ENCODE measurements at regions not wholly inside any gene's neighbourhood (a gene's known extent, or its start where the extent isn't known, plus 50 kb on each side); places are given as distances from the start of the nearest gene placed in this dataset.
A peak's percentile ranks its signal among the peaks of the same experiment; 100 is the strongest.
"Not testable (repeated sequence)": the region's sequence is repeated elsewhere in the genome, so short reads cannot be mapped to it uniquely, and the experiment has no call there.

DNA sequence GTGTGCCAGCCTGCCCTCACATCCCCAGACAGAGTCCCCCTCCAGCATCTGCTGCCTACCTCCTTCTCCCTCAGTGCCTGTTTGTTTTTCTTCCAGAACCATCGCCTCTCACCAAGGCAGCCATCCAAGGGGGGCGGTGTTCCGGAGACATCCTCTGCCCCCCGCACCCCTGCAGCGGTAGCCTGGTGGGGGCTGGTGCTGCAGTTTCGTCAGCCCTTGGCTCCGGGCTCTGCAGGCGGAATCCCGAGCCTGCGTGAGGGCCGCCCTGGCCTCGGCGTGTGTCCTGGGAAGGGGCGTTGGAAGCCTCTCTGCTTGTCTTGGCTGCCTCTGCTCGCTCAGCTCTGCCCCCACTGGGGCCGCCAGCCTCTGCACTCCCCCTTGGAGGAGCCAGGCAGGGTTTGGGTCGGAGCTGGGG lies 126.0 kb upstream of the CIBAR2 start:
- Mint-ChIP-seq H3K9me3 (no peaks in the 10 kb centered on the region), H3K27me3 (peaks cover 24% of the 10 kb centered on the region), H3K4me3 (no peak overlapping the region), H3K36me3 (peaks cover 2% of the 10 kb centered on the region), H3K27ac (no peak overlapping the region), H3K4me1 (peaks cover 0 to 3% (median 2%) of the 10 kb centered on the region in 3 donors)

DNA sequence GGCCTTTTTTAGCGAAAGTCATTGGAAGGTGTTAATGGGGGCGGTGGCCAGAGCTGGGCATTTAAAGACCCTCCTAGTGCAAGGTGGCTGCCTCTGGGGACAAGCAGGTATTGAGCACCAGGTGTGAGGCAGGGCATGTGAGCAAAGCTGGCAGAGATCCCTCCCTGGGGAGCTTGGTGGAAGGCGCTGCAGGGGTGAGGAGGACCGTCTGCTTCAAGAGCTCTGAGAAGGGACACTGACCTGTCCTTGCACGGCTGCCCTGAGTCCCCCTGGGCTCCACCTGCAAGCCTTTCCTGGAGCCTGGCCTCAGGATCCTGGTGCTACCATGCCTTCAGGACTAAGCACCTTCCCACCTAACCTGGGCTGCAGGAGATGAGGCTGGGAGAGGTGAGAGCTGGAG lies 127.0 kb upstream of the CIBAR2 start:
- H3K27ac Mint-ChIP-seq: no peak overlapping the region
- H3K4me3 Mint-ChIP-seq: no peak overlapping the region
- no peaks in the 10 kb centered on the region for H3K9me3 Mint-ChIP-seq
- peaks cover 0 to 4% (median 2%) of the 10 kb centered on the region in 3 donors for H3K4me1 Mint-ChIP-seq
- peaks cover 20% of the 10 kb centered on the region for H3K27me3 Mint-ChIP-seq
- peaks cover 2% of the 10 kb centered on the region for H3K36me3 Mint-ChIP-seq

DNA sequence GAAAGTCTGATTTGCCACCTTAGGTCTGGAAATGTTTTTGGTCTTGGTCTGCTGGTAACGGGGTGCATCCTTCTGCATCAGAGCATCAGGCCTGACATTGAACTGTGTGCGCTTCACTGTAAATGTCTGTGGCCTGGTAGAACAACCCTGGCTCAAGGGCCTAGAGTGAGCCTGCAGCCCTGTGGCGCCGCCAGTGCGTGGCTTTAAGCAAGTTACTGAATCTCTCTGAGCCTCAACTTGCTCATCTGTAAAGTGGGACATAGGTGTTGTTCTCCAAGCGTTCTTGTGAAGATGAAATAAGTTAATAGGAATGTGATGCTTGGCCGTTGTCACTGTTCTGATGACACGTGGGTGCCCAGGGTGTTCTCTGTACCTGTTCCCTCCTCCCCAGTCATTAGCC lies 127.6 kb upstream of the CIBAR2 start:
- Mint-ChIP-seq H3K9me3 (no peaks in the 10 kb centered on the region), H3K4me1 (peaks cover 0 to 4% (median 2%) of the 10 kb centered on the region in 3 donors), H3K27ac (no peak overlapping the region), H3K36me3 (peaks cover 2% of the 10 kb centered on the region), H3K27me3 (peaks cover 19% of the 10 kb centered on the region), H3K4me3 (no peak overlapping the region)

DNA sequence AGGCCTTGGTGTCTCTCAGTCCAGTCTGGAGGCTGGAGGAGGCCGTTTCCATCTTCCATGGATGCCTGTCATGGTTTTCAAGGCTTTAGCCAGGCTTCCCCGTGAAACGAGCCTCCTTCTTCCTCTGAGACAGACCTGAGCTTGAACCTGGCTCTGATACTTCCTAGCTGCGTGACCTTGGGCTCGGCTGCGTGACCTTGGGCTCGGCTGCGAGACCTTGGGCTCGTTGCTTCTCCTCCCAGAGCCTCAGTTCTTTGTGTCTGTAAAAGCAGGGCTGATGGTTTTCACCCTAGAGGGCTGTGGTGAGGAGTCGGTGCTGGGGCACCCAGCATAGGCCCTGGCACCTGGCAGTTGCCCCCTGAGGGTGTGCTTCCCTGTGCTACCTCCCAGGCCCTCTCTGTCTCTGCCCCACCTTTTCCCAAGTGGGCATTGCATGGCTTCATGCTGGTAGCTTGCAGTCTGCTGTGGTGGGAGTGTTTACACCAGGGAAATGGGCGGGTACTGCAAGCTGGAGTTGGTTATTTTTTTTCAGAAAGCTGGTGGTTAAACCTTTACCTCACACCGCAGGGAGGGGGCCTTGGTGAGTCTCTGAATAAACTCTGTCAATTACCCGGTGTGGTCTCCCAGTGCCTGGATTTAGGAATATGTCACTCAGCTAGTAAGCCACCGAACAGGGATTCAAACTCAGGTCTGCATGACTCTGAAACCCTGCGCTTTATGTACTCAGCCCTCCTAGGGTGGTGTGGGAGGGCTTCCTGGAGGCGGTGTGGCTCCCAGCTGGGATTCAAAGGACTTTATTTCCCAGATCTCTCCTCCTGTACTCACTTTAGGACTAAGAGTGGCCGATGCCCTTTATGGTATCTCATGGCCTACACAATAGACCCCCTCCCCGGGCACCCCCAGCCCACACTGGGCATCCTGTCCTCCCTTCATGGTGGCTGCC lies 129.0 kb upstream of the CIBAR2 start:
- H3K27ac Mint-ChIP-seq: no peak overlapping the region
- H3K36me3 Mint-ChIP-seq: peaks cover 2% of the 10 kb centered on the region
- H3K4me3 Mint-ChIP-seq: no peak overlapping the region
- H3K27me3 Mint-ChIP-seq: peaks cover 17% of the 10 kb centered on the region
- H3K4me1 Mint-ChIP-seq: peaks cover 0 to 10% (median 3%) of the 10 kb centered on the region in 3 donors
- no peaks in the 10 kb centered on the region for H3K9me3 Mint-ChIP-seq

DNA sequence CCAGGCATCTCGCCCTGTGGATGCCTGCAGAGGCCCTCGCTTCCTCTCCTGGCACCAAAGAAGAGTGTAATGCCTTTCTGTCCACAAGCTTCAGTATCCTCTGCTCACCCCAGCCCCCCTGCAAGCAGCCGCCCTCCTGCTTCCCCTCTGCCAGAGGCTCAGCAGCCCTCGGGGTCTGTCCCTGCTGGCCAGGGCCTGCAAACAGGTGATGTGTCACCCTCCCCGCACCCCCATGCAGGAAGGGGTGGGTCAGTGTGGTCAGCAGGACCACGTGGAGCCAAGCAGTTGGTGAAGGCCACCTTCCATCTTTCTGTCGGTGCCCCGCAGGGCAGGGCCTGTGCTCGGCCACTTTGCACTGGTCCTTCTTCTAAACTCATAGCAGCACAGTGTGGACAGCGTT lies 129.9 kb upstream of the CIBAR2 start:
- no peak overlapping the region for H3K4me3 Mint-ChIP-seq
- peaks cover 2% of the 10 kb centered on the region for H3K36me3 Mint-ChIP-seq
- no peaks in the 10 kb centered on the region for H3K9me3 Mint-ChIP-seq
- no peak overlapping the region for H3K27ac Mint-ChIP-seq
- H3K4me1 Mint-ChIP-seq: peaks cover 0 to 10% (median 2%) of the 10 kb centered on the region in 3 donors
- H3K27me3 Mint-ChIP-seq: peaks cover 15% of the 10 kb centered on the region

DNA sequence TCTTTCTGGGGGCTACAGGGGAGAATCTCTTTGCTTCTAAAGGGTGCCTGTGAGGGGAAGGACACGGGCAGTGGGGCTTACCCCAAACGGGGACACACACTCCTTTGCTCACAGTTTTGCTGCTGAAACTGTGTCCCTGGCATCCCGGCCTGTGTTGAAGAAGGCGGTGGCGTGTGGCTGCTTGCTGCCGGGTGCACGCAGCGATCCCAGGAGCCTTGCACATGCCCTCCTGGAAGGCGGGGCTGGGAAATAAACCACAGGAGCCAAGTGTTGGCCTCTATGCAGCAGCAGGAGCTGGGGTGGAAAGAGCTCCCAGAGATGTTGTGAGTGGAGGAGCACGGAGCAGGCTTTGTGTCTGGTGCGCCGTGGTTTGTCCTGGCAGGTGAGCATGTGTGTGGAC lies 131.0 kb upstream of the CIBAR2 start:
- Mint-ChIP-seq H3K27me3 (peaks cover 8% of the 10 kb centered on the region), H3K4me1 (peaks cover 0 to 7% (median 2%) of the 10 kb centered on the region in 3 donors), H3K4me3 (no peak overlapping the region), H3K9me3 (no peaks in the 10 kb centered on the region), H3K36me3 (no peaks in the 10 kb centered on the region), H3K27ac (no peak overlapping the region)

DNA sequence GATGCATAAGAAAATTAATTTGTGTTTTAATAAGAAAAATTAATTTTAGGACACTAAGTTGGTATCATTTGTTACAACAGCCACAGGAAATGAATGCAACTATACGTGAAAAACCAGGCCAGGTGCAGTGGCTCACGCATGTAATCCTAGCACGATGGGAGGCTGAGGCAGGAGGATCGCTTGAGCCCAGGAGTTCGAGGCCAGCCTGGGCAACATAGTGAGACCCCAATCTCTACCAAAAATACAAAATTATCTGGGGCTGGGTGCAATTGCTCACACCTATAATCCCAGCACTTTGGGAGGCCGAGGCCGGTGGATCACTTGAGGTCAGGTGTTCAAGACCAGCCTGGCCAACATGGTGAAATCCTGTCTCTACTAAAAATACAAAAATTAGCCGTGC lies 132.2 kb upstream of the CIBAR2 start:
- H3K36me3 Mint-ChIP-seq, H3K4me3 Mint-ChIP-seq, H3K27ac Mint-ChIP-seq, H3K9me3 Mint-ChIP-seq, H3K4me1 Mint-ChIP-seq: not testable (repeated sequence)
- H3K27me3 Mint-ChIP-seq: peaks cover 11% of the 10 kb centered on the region

DNA sequence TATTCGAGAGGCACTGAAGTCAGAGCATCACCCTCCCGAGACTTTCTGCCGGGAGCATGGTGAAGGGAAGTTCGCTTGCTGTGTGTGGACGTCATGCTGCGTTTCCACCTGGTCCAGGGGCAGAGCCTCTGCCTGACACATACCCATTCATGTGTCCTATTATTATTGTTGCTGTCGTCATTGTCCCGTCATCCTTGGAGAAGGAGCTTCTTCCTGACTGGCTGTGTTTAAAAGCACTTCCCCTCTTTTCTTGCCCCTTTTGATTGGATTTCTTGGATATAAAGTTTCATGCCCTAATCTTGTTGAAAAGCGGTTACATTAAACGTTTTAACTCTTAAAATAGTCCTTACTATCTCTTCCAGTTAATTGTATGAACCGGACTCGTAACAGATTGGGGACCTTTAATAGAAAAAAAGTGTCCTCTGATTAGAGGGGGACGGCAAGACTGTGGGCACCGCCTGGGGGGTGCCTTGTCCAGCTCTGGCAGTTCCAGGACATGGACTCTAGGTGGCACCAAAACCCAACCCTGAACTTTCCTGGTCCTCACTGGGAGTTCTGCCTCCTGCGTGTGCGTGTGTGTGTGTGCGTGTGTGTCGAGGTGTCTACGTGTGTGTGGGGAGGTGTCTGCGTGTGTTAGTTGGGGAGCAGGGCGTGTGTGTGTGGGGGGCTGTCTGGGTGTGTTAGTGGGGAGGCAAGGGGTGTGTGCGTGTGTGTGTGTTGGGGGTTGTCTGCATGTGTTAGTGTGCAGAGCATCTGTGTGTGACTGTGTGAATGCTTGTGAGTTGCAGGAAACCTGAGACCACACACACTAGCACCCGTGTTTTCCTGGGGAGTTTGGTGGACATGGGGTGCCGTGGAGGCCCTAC lies 133.3 kb upstream of the CIBAR2 start:
- H3K4me3 Mint-ChIP-seq: peak overlapping the region in 1 of 4 donors; percentile 54
- no peaks in the 10 kb centered on the region for H3K9me3 Mint-ChIP-seq
- peaks cover 0 to 7% (median 2%) of the 10 kb centered on the region in 3 donors for H3K4me1 Mint-ChIP-seq
- H3K27me3 Mint-ChIP-seq: peaks cover 7% of the 10 kb centered on the region
- no peaks in the 10 kb centered on the region for H3K36me3 Mint-ChIP-seq
- H3K27ac Mint-ChIP-seq: no peak overlapping the region

DNA sequence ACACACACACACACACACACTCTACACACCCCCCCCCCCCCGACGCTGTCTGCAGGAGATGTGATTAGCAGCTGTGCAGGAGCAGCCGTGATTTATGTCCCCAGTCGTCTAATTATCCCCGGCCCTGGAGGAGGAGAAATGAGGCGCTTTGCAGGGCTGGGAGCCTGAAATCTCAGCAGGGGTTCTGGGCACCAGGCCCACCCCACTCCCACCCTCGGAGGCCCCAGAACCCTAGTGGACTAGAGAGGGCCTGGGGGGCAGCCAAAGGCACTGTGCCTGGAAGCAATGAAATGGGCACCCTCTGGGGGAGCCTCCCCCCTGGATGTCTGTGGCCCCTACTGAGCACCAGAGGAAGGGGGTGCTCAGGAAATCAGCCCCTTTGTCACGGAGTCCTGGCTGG lies 134.2 kb upstream of the CIBAR2 start:
- no peaks in the 10 kb centered on the region for H3K9me3 Mint-ChIP-seq
- no peak overlapping the region for H3K27ac Mint-ChIP-seq
- H3K36me3 Mint-ChIP-seq: no peaks in the 10 kb centered on the region
- peaks cover 7% of the 10 kb centered on the region for H3K27me3 Mint-ChIP-seq
- no peak overlapping the region for H3K4me3 Mint-ChIP-seq
- H3K4me1 Mint-ChIP-seq: peaks cover 0 to 7% (median 2%) of the 10 kb centered on the region in 3 donors

DNA sequence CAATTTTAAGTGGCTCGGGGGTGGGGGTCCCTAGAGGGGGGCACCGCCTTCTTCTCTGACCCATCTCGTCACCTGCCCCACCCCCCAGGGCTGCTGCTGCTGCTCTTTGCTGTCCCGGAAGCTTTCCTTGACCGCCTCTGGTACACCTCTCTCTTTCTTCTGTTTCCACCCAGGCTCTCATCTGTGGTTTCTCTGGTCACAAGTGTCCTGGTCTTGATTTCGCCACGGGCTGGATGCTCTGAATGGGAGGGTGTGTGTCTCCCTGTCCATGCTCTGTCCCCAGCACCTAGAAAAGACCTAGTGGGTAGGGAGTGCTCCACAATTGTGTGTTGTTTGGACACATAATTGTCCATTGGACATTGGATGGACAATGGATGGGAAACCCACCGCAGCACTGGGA lies 134.7 kb upstream of the CIBAR2 start:
- H3K27ac Mint-ChIP-seq: no peak overlapping the region
- H3K4me3 Mint-ChIP-seq: no peak overlapping the region
- H3K27me3 Mint-ChIP-seq: peaks cover 7% of the 10 kb centered on the region
- H3K9me3 Mint-ChIP-seq: no peaks in the 10 kb centered on the region
- peaks cover 0 to 7% (median 2%) of the 10 kb centered on the region in 3 donors for H3K4me1 Mint-ChIP-seq
- no peaks in the 10 kb centered on the region for H3K36me3 Mint-ChIP-seq

DNA sequence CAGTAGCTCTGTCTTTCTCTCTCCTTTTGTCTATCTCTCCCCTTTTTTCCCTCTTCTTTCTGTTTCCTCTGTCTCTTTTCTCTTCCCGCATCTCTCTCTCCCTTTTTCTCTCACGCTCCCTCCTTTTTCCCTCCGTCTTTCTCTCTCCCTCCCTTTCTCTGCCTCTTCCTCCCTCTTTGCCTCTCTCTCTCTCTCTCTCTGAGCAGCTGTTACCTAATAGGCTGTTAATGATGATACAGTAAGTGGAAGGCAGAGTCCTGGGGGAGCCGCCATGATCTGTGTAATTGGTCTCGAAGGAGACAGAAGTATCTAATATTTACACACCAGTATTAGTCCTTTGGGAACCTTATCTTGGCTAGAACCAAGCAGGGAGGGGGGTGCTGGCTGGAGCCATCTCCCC lies 136.1 kb upstream of the CIBAR2 start:
- no peaks in the 10 kb centered on the region for H3K9me3 Mint-ChIP-seq
- no peaks in the 10 kb centered on the region for H3K36me3 Mint-ChIP-seq
- H3K27me3 Mint-ChIP-seq: peaks cover 7% of the 10 kb centered on the region
- H3K4me3 Mint-ChIP-seq: no peak overlapping the region
- no peak overlapping the region for H3K27ac Mint-ChIP-seq
- peaks cover 0 to 7% (median 2%) of the 10 kb centered on the region in 3 donors for H3K4me1 Mint-ChIP-seq

DNA sequence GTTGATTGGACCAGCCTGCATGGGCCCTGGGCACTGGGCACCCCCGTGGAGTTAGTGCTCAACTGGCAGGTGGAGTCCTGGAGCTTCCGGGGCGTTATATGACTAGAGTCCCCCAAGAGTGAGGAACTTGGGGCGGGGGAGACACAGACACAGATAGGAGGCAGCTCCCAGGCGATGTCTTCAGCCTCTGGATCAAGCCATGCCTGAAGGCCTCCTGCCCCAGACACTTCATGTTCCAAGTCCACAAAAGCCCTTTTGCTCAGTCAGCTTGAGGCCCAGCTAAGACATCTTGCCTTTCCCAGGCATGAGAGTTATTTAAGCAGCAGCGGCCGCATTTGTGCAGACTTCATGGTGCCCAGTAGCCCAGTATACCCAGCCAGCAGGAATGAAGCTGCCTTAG lies 136.6 kb upstream of the CIBAR2 start:
- Mint-ChIP-seq H3K27me3 (peaks cover 7% of the 10 kb centered on the region), H3K9me3 (no peaks in the 10 kb centered on the region), H3K4me3 (no peak overlapping the region), H3K4me1 (peaks cover 0 to 6% (median 2%) of the 10 kb centered on the region in 3 donors), H3K36me3 (no peaks in the 10 kb centered on the region), H3K27ac (no peak overlapping the region)

DNA sequence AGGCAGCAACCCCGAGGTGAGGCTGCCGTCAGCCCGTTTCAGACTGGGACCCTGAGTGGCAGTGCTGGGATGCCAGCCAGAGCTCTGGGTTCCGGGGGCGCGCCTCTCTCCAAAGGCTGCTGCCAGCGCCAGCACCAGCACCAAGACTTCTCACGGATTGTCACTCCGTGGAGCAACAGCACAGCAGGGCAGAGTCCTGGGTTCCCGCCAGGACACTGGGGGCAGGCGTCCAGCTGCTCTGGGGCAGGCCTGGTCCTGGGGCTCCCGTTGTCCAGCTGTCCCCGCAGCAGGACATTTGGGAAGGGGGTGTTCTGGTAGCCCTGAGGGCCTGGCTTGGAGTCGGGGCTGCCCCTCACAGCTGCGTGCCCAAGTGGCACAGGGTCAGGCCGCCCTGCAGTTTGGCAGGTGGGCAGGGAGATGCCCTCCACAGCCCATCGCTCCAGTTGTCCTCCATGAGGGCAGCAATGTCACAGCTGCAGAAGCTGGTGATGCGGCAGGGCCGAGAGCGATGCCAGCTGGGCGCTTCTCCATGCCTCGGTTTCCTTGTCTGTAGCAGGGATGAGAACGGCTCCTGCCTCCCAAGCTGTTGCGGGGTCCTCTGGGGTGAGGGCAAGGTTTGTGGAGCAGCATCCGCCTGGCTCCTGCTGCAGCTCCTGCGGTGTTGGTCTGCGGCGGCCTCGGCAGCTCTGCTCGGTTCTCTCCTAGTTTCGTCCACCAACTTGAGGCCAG lies 137.3 kb upstream of the CIBAR2 start:
- no peak overlapping the region for H3K4me3 Mint-ChIP-seq
- peaks cover 0 to 6% (median 2%) of the 10 kb centered on the region in 3 donors for H3K4me1 Mint-ChIP-seq
- H3K36me3 Mint-ChIP-seq: no peaks in the 10 kb centered on the region
- H3K9me3 Mint-ChIP-seq: no peaks in the 10 kb centered on the region
- H3K27ac Mint-ChIP-seq: no peak overlapping the region
- peaks cover 7% of the 10 kb centered on the region for H3K27me3 Mint-ChIP-seq

DNA sequence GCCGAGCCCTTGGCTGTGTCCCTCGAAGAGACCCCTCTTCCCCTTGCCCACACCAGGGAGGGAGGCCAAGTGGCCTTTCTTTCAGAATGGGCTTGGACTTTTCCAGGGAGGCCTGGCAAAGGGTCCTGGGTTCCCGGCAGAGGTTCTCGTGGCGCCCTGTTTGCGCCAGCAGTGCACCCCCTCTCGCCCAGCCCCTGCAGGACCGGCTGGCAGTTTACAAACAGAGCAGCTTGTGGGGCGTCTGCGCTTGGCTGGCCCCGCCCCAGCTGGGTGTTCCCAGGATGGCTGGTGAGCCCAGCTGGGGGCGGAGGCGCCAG lies 137.8 kb upstream of the CIBAR2 start:
- no peak overlapping the region for H3K4me3 Mint-ChIP-seq
- H3K27me3 Mint-ChIP-seq: peaks cover 7% of the 10 kb centered on the region
- H3K4me1 Mint-ChIP-seq: peaks cover 0 to 6% (median 2%) of the 10 kb centered on the region in 3 donors
- H3K27ac Mint-ChIP-seq: no peak overlapping the region
- no peaks in the 10 kb centered on the region for H3K36me3 Mint-ChIP-seq
- H3K9me3 Mint-ChIP-seq: no peaks in the 10 kb centered on the region
